HG02970 (cell line): ENCODE measurements at regions not wholly inside any gene's neighbourhood (a gene's known extent, or its start where the extent isn't known, plus 50 kb on each side); places are given as distances from the start of the nearest gene placed in this dataset.
A peak's percentile ranks its signal among the peaks of the same experiment; 100 is the strongest.

Experiments
- ATAC-seq: cut with Tn5 transposase; IDR thresholded peaks from one replicate; pipeline ENCODE4 v1.9.1; 2021; ENCODE audit warnings: mild to moderate bottlenecking, moderate library complexity, moderate number of reproducible peaks; ENCODE audit not compliant: unreplicated experiment, low FRiP score

DNA sequence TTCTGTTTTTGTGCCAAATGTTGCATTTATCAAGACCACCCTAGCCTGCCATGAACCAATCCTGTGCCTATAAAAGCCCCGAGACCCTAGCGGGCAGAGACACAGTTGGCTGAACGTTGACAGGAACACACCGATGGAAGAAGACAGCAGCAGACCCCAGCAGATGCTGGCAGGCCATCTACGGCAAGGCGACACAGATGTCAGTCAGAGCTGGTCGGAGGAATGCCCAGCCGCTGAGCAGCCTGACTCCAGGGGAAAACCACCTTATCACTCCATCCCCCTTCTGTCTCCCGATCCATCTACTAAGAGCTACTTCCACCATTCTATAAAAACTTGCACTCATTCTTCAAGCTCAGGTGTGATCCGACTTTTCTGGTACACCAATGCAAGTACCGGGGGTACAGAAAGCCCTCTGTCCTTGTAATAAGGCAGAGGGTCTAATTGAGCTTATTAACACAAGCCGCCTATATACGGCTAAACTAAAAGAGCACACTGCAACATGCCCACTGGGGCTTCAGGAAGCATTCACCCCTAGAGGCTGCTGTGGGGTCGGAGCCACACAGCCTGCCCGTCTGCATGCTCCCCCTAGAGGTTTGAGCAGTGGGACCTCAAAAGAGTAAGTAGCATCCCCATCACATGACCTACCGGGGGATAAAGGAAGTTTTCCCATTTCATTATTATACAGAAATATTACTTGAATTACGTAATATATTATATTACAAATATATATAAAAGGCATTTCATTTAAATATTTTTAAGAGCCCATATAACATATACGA, 1156.3 kb upstream of the B3GALT2 start:
- ATAC-seq, result no peak

DNA sequence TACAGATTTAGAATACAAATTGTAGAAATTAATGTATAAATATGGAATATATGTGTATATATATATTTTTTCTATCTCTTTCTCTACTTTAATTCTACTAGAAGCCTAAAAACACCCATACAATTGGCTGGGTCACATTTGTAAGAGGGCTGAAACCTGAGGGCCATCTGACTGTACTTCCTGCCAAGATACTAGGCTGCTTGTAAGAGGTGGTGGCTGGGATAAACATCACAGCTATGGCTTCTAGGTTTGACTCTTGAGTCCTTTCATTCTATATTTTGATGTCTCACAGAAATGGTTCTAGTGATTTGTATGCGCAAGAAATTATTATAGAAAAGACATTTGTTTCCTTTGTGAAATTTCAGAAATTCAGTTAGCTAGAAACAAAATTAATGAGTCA, 1155.2 kb upstream of the B3GALT2 start:
- no peak for ATAC-seq

DNA sequence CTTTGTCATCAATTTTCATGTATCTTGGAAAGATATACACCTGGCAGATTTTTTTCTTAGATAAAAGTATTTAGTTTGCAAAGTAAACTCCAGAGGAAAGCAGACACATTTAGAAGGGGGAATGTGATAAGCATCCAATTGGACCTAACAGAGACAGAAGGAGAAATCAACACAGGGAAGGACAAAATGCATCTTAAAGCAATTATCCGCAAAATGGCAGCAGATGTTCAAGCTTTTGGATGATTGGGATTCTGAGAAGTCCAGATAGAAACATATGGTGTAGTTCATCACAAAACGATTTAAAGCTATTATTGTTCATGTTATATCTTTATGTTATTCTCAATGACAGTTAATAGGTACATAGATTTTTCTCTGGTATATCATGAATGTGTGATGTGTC, 1153.1 kb upstream of the B3GALT2 start:
- ATAC-seq, result no peak

DNA sequence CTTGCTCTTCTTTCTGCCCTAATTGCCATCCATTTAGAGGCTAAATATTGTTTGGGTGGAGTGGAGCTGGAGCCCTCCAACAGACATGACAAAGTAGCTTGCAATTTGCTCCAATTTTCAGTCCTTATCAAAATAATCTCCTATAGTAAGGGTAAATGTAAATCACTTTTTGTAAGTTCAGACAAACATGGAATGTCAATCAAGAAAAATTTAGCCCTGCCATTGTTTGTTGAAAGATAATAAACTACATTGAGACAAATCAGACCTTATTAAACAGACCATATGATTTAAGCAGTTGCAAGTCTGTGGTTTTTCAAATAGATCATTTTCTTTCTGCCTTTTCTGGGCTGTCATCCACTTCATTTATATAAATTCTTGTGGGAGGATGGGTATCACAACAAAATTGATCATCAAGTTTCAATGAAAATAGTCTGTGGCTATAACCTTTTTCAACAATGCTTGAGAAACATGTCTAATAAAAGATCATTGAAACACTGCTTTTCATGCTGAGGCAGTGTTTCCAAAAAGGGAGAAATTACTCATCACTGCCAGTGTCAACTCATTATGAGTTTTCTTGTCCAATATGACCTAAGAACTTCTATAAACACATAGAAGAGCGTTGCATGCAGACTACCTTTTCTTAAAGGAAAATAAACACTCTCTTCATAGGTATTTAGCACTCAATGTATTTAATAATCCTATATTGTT, 1152.0 kb upstream of the B3GALT2 start:
- no peak for ATAC-seq

DNA sequence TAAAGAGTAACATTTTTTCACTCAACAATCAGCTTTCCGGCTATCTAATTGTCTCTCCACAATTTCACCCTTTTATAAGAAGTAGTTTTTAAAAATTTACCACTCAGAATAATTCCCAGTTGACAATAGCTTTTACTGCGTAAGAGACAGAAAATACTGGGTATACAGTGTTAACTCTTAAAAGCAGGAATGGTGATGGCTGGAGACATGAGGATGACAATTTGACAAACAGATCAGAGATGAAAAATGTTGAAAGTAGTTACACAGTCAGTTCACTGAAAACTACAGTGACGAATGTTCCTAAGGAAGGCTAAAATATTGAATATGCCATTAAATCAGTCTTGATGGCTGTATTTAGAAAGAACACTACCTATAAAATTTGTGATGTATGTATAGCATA, 1146.8 kb upstream of the B3GALT2 start:
- no peak for ATAC-seq

DNA sequence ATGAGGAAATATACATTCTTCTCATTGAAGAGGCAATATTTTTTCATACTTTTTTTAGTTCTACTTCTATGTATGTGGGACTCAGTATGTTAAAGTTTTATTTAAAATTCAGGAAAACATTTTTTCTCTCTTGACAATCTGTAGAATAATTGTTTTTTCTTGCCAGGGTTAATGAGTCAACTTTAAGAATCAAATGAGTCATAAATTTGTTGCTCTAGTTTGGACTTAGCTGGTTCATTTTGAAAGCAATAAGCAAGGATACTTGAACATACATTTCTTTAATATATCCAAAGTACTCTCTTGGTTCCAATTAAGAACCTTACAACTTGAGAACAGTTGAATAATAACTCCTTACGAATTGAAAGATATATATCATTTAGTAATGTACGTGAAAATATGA, 1145.3 kb upstream of the B3GALT2 start:
- no peak for ATAC-seq

DNA sequence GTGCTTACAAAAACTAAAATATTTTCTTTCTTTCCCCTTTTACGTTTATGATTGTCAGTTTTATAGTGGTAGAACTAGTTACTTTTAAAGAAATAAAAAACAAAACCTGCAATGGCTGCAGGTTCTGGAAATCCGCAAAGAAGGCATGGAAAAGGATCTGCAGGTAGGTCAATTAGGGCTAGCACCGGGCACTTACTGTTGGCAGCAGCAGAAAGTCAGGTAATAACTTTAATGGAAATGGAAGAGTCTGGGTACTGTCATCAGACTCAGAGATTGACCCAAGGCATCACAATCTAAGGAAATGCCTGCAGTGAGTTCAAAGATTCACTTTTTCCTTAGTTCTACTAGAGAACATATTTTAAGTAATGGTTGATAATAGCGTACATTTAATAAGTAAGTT, 1136.3 kb upstream of the B3GALT2 start:
- no peak for ATAC-seq

DNA sequence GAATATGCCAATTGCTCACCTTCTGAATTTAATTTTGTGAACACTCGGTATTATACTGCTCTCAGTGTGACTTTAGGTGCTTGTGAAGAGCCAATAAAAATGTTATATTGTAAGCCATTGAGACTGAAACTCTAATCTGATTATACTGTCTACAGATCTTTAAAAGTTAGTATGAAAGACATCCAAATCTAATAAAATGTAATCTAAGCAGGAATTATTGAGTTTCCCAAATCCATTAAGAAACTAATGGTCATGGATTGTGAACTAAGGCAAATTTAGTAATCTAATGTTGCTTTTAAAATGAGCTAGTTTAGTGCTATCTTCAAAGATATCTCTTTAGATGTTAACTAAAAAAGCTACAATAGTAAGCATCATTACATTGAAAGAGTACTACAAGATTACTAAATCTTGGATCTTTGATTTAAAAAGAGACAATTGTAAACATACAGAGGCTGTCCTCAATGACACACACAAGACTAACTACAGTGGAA, 1132.4 kb upstream of the B3GALT2 start:
- no peak for ATAC-seq

DNA sequence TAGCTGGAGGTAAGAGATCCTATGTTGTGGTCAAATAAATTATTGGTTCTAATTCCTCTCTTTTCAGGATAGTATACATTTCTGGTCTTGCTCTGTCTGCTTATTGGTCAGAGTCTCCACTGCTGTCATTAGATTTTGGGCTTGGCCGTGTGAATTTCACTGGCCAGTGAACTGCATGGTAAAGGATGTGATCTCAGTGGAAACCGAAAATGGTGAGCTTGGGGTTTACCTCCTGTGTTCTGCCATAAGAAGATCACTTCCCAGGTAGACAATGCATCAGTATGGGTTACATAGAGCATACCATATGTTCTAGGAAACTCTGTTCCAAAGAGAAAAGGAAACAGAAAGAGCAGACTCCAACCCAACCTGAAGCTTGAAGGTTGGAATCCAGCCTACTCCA, 1123.3 kb upstream of the B3GALT2 start:
- no peak for ATAC-seq

DNA sequence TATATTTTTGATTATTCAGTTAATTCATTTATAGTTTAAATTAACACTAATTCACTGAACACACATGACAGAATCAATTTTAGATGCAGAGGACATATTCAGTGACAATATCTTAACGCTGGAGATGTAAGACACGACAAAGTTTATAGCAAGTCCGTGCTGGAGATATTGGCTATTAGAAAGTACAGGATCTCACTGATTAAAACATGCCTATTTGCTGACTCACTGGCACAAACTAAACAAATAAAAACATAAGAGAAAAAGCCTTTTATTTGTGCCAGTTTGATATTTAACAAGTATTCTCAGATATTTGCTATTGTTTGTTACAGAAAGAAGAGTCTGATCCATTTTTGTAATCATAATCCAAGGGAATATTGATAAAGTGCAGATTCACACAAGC, 1122.9 kb upstream of the B3GALT2 start:
- no peak for ATAC-seq

DNA sequence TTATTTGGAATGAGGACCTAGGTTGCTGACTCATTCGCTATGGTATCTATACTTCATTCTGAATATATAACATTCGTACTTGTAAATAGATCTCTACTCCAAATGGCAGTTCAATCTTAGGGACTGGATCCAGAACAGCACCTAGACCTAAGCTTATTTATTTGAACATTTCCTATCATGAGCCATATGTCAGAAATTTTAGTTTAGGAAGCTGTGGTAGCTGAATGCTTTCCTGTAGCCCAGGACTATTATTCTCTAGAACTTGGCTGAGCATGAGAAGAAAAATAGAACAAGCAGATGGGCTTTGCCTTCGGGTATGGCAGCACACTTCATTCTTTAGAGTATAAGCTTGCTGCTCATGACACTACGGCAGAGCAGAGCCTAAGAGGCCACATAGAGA, 1114.4 kb upstream of the B3GALT2 start:
- ATAC-seq, result no peak

DNA sequence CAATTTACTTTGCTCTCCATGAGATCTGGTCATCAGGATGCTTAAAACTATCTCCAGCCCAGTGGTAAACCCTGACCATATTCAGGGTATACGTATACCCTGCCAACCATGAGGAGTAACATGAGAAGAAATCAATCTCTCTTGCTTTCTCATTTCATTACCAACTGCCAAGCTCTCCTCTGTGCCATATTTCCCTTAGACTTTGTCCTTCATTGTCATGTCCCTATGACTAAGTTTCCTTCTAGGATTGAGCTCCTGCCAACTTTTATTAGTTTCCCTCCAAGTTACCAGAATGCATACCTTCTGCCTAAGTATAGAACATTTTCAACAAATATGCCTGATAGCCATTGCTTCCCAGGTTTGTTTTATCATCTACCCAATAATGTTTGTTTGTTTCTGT, 1113.9 kb upstream of the B3GALT2 start:
- no peak for ATAC-seq

DNA sequence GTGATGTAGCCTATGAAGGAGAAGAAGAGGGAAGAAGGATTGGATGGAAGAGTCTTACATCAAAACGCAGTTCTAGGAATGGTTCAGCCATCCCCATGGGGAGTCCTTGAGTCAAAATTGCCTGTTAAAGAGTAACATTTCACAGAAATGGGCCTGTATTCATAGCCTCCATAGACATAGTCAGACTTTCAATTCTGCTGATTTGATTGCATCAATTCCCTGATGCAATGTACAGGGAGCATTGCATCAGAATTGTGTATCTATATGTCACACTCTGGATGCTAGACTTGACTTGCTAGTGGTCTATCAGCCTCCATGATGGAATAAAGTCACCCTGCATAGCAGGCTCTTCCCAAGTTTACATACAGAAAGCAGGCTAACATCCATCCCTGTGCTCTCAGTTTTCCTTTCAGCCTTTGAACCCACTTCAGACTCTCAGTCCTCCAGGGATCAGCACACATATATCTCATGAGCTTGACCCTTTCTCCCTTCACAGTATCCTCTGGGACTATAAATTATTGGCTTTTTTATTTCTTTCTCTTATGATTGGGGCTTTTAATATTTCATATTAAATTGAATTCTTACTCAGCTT, 1111.7 kb upstream of the B3GALT2 start:
- no peak for ATAC-seq

DNA sequence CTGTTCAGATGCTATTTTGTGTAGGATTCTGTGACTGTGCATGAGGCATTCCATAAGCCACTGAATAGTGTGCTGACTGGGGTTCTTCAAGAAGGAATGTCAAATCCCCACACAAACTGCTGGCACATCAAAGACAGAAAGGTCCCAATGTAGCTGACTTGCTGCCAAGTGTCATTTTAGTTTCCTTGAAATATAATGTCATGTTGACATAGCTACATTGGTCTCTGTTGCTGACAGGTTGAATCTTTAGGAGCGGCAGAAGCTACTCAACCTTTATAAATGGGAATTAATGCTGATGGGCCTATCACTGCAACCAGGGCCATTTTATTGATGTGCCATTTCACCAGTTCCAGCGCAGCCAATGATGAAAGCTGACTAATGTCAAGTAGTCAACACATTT, 1110.7 kb upstream of the B3GALT2 start:
- no peak for ATAC-seq

DNA sequence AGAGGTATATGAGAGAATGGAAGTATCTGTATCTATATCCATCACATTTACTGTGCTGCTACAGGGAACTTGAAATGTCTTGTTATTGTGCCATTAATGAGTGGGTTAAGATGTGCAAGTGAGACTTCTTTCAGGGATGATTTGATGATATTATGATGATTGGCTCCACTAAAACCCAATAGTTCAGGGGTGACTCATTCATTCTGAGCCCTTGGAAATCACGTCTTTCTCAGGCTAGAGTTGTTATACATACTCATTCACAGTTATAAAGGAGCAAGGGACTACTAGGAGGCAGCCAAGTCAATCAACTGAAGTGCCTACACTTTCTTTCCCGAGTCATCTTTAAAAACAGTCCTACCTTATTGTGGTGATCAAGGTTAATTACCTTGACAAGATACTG, 1109.8 kb upstream of the B3GALT2 start:
- ATAC-seq, result no peak

DNA sequence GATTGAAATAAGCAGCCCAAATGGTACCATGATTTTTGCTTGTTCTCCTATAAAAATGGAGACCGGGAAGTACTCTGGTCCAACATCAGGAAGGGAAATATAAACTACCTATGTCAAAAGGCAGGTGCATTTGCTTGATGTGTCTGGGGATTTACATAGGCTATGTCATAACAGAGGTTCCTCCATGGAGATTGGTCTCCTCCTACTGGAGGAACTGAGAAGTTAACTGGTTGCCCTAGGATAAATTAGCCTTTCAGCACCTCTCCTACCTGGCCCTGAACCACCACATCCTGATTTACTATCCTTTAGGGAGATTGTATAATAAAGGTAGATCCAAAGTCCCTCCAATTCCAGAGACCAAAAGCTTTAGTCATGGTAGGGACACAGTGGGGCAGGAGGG, 1109.3 kb upstream of the B3GALT2 start:
- peak; percentile 75 for ATAC-seq

DNA sequence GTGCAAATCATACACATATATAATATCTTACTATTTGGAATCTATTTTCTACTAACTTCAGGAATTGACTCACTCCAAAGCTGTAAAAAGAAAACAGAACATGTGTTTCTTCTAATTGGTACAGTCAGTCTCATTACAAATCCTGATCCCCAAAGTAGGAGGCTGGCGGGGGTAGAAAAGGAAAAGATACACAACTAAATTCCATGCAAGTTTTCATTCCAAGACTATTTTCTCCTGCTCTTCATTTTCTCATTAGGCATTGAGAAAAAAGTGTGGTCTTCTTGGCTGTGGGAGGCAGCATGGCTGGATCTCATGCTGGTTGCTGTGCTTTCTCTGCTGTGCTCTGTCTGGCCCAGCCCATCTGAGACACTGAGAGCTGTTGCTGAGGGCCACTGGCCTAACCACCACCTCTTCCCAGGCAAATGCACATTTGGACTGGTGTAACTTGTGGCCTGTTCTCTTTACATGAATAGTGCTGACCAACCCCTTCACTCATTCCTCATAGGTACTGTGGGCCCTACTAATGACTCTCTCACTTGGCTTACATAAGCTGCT, 1107.5 kb upstream of the B3GALT2 start:
- no peak for ATAC-seq

DNA sequence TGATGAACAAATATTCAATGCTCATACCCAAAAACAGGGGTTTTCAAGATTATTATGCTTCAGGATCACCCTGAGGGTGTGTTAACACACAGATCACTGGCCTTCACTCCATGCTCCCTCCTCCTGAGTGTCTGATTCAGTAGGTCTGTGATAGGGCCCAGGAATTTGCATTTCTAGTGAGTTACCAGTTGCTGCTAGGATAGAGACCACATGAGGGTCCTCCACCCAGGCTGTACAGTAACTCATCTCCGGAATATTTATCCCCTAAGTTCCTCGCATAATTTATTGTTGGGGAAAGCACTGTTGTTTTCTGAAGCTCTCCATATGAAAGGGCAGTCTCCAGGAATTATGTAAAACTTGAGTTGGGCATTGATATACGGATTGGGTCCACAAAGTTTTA, 1106.6 kb upstream of the B3GALT2 start:
- ATAC-seq, result no peak

DNA sequence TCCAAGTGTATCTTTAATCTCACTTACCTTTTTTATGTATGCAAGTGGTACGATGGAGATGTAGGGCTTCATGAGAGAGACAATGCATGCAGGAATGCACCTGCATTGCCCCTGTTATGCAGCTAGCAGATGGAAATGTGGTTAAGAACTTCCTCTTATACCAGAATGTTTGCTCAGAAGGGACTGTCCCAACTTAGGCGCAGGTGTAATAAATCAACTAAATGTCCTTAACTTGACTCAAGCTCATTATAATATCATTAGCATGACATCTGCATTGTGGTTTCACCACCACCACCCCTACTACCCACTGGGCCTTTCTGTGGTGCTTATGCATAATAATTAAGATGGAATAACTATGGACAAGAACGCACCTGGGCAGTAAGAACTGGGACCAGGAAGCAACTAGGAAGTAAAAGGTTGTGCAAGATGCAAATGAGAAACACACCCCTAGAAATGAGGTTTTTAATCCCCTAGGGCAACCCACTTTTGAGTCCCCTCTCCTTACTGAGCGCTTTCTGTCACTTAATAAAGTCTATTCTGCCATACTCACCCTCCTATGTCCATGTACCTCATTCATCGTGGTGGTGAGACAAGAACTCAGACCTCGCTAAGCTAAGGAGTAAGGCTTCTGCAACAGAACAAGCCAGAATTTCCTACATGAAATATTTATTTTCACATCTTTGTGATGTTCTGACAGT, 1103.3 kb upstream of the B3GALT2 start:
- peak; percentile 95 for ATAC-seq

DNA sequence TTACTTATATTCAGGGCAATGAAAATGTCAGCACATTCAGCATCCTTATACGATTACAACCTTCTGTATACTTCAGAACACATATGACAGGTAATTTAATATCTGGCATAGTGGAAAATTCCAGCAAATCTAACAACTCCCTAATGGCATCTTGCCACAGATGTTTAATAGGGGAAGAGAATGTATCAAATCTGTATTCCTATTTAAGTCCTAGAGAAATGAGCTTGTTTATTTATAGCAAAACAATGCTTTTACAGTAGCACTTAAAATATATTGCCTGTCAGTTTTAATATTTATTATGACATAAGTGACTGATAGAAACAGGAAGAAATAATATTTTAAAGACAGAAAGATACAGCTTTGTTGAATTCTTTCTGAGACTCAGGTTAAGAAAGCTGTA, 1101.8 kb upstream of the B3GALT2 start:
- no peak for ATAC-seq

DNA sequence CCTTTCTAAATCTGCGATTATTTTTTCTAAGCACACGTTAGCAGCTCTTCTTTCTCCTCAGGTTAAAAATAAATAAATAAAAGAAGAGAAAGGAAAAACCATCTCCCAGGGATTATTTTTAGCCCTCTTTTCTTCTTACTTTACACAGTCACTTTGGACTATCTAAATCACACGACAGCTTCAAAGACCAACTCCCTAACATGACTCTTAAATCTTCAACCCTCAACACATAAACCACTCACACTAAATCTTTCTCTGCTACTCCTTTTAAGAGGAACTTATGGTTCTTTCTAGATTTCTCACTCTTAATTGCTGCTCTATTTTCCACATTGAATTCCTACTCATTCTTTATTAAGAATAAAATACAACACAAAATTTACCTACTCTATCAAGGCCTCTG, 1095.0 kb upstream of the B3GALT2 start:
- no peak for ATAC-seq
